COLO668 (cell line): ENCODE measurements at regions not wholly inside any gene's neighbourhood (a gene's known extent, or its start where the extent isn't known, plus 50 kb on each side); places are given as distances from the start of the nearest gene placed in this dataset.

Source experiments
- DNase-seq: peaks from one replicate; lab custom pipeline; 2025; ENCODE audit not compliant: unreplicated experiment; lab: John Stamatoyannopoulos, UW

DNA sequence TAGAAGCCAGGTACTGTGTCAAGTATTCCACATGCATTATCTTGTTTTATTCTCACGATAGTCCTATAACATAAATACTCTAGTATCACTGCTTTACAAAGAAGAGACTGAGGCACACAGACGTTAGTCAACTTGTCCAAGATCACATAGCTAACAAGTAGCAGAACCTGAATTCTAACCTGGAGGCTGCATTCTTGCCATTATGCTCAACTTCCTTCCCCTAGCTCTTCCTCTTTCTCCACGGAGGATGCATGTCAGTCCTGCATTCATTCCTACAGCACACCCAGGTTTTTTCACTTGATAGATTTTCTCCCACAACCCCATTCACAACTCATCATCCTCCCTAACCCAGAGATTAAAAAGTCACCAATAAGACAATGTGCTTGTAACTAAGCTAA lies 388.5 kb upstream of the NFE2L3 start:
- no peak for DNase-seq

DNA sequence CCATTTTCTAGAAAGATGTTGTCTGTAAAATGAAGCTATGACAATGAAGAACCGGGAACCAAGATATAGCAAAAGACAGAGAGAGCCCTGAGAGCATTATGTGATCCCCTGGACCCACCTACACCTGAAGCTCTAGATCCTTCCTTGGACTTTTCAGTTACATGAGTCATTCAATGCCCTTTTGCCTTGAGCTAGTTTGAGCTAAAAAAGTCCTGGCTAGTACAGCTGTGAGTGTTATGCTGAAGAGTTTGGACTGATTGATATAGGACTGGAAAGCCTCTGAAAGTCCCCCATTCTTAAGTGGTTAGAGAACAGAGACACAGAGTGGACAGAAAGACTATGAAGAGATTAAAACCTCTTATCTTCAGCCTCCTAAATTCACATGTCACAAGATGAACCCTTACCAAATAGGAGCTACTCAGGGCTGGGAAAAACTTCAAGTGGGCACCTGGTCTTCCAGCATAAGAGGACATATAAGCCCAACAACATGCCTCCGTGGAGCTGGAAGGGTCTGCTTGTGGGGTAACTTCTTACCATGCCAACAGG lies 386.8 kb upstream of the NFE2L3 start:
- no peak for DNase-seq

GRCh38 chr7:25770235-25770634 lies 381.8 kb upstream of the NFE2L3 start:
- DNase-seq = no peak

DNA sequence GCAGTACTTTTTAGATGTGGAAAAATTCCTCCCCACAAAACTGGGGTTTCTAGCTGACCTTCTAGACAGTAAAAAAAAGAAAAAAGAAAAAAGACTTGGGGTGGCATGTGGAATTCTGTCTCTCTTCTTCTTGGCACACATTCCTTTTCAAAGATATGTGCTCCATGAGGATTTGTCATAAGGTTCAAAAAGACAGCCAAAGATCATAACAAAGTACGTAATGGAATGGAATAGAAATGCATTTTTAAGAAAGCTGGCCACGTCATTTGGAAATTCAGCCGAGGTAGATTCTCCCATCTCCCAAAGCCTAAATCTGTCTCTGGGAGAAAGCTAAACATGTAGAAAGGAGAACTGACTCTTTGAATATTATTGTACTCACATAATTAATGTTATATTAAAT lies 381.3 kb upstream of the NFE2L3 start:
- DNase-seq = no peak

DNA sequence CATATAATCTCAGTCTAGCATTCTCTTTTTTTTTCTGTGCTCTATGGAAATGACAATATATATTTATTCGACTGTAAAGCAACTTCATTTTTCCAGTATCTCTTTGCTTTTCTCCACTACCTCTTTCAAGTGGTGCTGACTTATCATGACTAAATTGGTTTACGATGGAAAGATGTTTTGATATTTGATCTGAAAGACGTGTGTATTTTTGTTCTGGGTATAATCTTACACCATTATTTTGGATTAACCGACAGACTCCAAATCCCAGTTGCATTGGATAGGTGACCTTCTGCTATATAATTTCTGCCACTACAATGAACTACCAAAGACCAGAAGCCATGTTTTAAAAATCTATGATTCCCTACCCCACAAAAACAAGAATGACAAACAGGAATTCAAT lies 380.5 kb upstream of the NFE2L3 start:
- no peak for DNase-seq

DNA sequence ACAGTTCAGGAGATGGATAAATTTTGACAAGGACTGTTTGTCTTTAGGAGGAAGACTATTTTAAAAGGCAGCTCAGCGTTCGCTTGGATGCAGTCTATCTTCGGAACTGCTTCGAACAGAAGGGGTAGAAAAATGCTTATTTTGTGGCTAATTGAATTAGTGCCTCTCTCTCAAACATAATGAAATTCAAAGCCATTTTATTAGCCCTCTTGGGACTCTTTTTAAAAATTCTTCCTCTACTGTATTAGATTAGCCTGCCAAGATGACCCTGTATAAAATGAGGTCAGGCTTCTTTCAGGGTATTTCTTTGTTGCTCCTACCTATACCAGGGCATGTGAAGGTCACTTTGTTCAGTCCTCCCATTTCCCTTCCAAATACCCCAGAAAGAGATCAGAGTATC lies 379.2 kb upstream of the NFE2L3 start:
- DNase-seq = no peak

DNA sequence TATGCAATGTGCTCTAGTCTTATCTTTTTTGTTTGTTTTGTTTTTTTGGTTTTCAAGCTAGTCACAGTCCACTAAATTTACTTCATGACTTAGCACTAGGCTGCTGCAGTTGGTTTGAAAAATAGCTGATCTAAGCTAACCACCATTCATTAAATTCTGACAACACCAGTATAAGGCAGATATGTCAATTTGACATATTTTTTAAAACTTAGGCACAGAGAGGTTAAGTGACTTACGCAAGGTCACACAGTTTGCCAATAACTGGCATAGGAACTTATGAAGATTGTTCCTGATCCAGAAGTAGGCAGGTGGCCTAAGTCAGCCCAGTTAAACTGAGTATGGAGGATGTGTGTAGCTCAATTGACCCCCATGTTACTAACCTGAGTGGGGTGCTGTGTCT lies 377.3 kb upstream of the NFE2L3 start:
- no peak for DNase-seq

GRCh38 chr7:25775570-25775969 lies 376.4 kb upstream of the NFE2L3 start:
- DNase-seq = no peak

GRCh38 chr7:25775999-25776743 lies 375.8 kb upstream of the NFE2L3 start:
- DNase-seq = no peak

- DNase-seq = no peak
These were observed 375.3 kb upstream of the NFE2L3 start for GRCh38 chr7:25776744-25777123.

- peak; percentile 94 for DNase-seq
These were observed 373.9 kb upstream of the NFE2L3 start for GRCh38 chr7:25777969-25778708.

- DNase-seq = peak; percentile 43
These were observed 372.9 kb upstream of the NFE2L3 start for GRCh38 chr7:25779002-25779546.

- DNase-seq = no peak
These were observed 371.1 kb upstream of the NFE2L3 start for GRCh38 chr7:25780904-25781303.

- no peak for DNase-seq
These were observed 370.3 kb upstream of the NFE2L3 start for GRCh38 chr7:25781704-25782103.

- DNase-seq = no peak
These were observed 365.1 kb upstream of the NFE2L3 start for GRCh38 chr7:25786936-25787335.

- no peak for DNase-seq
These were observed 364.7 kb upstream of the NFE2L3 start for GRCh38 chr7:25787336-25787735.

DNA sequence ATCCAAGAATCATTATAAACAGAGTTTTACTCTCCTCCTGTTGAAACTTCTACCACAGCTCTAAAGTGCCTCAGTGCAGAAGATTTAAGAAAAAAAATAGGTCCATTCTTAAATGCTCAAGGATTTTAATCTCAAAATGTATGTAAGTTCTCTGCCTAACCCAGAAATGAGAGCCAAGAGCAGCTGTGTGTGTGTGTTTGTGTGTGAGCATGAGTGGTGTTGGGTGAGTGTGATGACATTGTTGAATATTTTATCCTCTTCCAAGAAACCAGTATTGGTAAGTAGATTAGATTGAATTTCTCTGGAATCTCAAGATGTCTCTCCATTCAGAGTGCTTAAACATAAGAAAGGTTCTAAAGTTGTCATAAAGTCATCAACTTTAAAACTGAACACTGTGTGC lies 363.6 kb upstream of the NFE2L3 start:
- DNase-seq = no peak

GRCh38 chr7:25788961-25789620 lies 362.9 kb upstream of the NFE2L3 start:
- no peak for DNase-seq

DNA sequence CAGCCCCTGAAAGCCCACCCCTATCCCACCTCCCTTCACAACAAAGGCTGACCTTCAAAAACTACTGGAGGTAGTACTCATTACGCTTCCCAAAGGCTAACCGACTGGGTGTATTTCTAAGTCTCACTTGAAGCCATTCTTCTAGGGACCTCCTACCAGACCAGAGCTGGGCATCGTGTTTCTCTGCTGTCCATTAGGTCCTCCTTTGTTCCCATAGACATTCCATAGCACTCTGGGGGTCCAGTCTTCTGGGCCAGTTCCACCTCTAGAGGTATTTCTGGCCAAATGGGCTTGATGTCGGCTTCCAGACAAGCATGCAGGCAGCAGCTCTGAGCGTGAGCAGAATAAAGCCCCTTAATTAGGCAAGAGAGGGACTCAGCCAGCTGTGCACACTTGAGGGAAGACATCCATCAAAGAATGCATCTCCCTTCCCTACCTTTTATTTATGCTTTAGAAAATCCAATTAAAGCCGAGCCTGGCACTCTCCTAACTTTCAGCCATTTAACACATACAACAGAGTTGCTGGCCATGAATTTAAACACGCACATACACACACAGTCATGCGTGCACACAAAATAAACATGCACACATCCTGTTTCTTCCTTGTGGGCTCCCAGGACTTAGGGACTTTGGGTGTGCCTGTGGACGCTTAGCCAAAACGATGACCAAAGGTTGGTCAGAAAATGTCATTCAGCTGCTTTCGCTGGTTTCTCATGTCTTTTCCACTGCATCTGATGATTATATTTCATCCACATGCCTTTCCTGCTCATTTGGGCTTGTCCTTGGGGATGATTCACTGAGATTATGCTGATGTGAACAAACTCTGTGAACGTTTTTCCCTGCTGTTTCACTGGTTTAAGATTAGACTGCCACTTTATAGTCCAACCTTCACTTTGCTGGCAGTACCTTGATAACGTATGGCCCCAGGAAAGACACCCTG lies 362.0 kb upstream of the NFE2L3 start:
- no peak for DNase-seq

- DNase-seq = no peak
These were observed 361.0 kb upstream of the NFE2L3 start for GRCh38 chr7:25790963-25791362.
